ENCODE measurements at regions not wholly inside any gene's neighbourhood (a gene's known extent, or its start where the extent isn't known, plus 50 kb on each side); places are given as distances from the start of the nearest gene placed in this dataset.
"Not testable (repeated sequence)": the region's sequence is repeated elsewhere in the genome, so short reads cannot be mapped to it uniquely, and the experiment has no call there.

GRCh38 chr1:177411381-177411780, 240.6 kb downstream of the BRINP2 start:
- no peaks in the 10 kb centered on the region for H3K36me3 ChIP-seq
- H3K4me3 ChIP-seq = no peak overlapping the region
- intact Hi-C loops (cut with DNase I; ENCODE audit: low total_unique reads) = no loop called here

DNA sequence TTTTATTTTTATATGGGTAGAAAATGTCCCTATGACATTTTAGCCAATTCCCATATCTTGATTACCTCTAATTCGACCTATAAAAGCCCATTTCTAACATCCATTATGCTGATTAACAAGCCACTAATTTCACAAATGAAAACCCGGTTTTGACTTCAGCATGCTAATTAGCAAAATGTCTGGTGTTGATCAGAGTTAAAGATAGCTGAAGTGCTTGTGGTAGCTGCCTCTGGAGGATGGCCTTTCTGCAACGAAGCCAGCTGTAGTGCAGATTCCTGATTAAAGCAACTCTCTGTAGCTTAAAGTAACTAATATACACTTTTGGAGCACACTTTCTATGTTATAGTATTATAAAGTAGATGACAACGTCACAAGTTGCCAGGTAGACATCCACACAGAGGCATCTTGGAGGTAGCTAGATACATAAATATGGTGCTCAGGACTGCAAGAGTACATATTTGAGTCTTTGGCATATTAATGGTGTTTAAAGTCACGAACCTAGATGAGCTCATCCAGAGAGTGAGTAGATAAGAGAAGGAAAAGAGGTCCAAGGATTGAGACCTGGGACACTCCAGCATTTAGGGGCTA, 239.5 kb downstream of the BRINP2 start:
- DNase-seq (ENCODE audit: low spot score in 2 of 2) = no peak
- Histone ChIP-seq H3K4me3 (no peak overlapping the region), H3K27me3 (no peaks in the 10 kb centered on the region), H3K27ac (no peak overlapping the region), H3K36me3 (no peaks in the 10 kb centered on the region), H3K4me1 (no peaks in the 10 kb centered on the region), H3K9me3 (no peaks in the 10 kb centered on the region)
- intact Hi-C loops (cut with DNase I; ENCODE audit: low total_unique reads) = no loop called here
- TF ChIP-seq, protein P1, sequence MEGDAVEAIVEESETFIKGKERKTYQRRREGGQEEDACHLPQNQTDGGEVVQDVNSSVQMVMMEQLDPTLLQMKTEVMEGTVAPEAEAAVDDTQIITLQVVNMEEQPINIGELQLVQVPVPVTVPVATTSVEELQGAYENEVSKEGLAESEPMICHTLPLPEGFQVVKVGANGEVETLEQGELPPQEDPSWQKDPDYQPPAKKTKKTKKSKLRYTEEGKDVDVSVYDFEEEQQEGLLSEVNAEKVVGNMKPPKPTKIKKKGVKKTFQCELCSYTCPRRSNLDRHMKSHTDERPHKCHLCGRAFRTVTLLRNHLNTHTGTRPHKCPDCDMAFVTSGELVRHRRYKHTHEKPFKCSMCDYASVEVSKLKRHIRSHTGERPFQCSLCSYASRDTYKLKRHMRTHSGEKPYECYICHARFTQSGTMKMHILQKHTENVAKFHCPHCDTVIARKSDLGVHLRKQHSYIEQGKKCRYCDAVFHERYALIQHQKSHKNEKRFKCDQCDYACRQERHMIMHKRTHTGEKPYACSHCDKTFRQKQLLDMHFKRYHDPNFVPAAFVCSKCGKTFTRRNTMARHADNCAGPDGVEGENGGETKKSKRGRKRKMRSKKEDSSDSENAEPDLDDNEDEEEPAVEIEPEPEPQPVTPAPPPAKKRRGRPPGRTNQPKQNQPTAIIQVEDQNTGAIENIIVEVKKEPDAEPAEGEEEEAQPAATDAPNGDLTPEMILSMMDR (IDR thresholded peaks at IDR 0.05) = no peak
- TF ChIP-seq POLR2AphosphoS5 (IDR thresholded peaks at IDR 0.05) (no peak), POLR2A (IDR thresholded peaks at IDR 0.05) (no peak)

More at GRCh38 chr1:177411381-177411780, 240.6 kb downstream of the BRINP2 start:
- Histone ChIP-seq H3K27me3 (no peaks in the 10 kb centered on the region), H3K9me3 (no peaks in the 10 kb centered on the region), H3K27ac (no peak overlapping the region), H3K4me1 (no peaks in the 10 kb centered on the region)
- DNase-seq (ENCODE audit: low spot score in 2 of 2) = no peak
- TF ChIP-seq POLR2AphosphoS5 (IDR thresholded peaks at IDR 0.05) (no peak), POLR2A (IDR thresholded peaks at IDR 0.05) (no peak)
- TF ChIP-seq, protein P1 (IDR thresholded peaks at IDR 0.05) = no peak

- intact Hi-C loops (cut with DNase I; ENCODE audit: low total_unique reads); DNase-seq (ENCODE audit: low spot score in 2 of 2); H3K9me3 ChIP-seq: not testable (repeated sequence)
Measured at GRCh38 chr1:177406323-177406722, 235.6 kb downstream of the BRINP2 start.

DNA sequence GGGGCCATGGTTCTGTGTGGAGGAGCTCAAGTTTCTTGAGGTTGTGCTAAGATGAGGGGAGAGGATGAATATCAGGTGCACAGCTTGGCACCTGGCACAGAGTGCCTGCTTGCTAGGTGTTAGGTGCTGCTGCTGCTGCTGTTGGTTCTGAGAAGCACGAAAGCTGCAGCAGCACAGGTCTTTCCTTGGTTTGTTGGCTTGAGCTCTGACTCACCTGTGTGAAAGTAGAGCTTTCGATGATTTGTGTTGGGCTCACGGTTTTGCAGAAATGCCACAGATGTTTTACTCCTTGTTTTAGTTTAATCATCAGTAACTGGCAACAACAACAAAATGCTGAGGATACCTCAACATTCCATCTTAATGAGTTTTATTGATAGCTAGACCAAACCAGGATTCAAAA, 221.6 kb downstream of the BRINP2 start:
- no peaks in the 10 kb centered on the region for H3K9me3 ChIP-seq
- H3K4me1 ChIP-seq = no peaks in the 10 kb centered on the region
- H3K27ac ChIP-seq = no peak overlapping the region
- H3K36me3 ChIP-seq = no peaks in the 10 kb centered on the region
- TF ChIP-seq, protein P1 (IDR thresholded peaks at IDR 0.05) = no peak
- TF ChIP-seq POLR2AphosphoS5 (IDR thresholded peaks at IDR 0.05) (no peak), POLR2A (IDR thresholded peaks at IDR 0.05) (no peak)
- no peak overlapping the region for H3K4me3 ChIP-seq
- no peaks in the 10 kb centered on the region for H3K27me3 ChIP-seq
- no peak for DNase-seq (ENCODE audit: low spot score in 2 of 2)
- intact Hi-C loops (cut with DNase I; ENCODE audit: low total_unique reads) = no loop called here

More at GRCh38 chr1:177406323-177406722, 235.6 kb downstream of the BRINP2 start:
- not testable (repeated sequence) for H3K4me3 ChIP-seq, H3K27me3 ChIP-seq, H3K27ac ChIP-seq, H3K36me3 ChIP-seq, H3K4me1 ChIP-seq

- intact Hi-C loops (cut with DNase I; ENCODE audit: low total_unique reads) = no loop called here
- Histone ChIP-seq H3K36me3 (no peaks in the 10 kb centered on the region), H3K4me3 (no peak overlapping the region), H3K27me3 (no peaks in the 10 kb centered on the region), H3K9me3 (peaks cover 0 to 4% of the 10 kb centered on the region in 2 donors), H3K4me1 (no peaks in the 10 kb centered on the region), H3K27ac (no peak overlapping the region)
- no peak for DNase-seq (ENCODE audit: low spot score in 2 of 2)
- TF ChIP-seq POLR2A (IDR thresholded peaks at IDR 0.05) (no peak), POLR2AphosphoS5 (IDR thresholded peaks at IDR 0.05) (no peak)
- TF ChIP-seq, protein P1 (IDR thresholded peaks at IDR 0.05) = no peak
Measured at GRCh38 chr1:177385760-177386698, 215.3 kb downstream of the BRINP2 start.

All from breast epithelium (tissue), 4 donors.